ENCODE measurements at regions not wholly inside any gene's neighbourhood (a gene's known extent, or its start where the extent isn't known, plus 50 kb on each side); places are given as distances from the start of the nearest gene placed in this dataset.

- ATAC-seq (ENCODE audit: insufficient number of reproducible peaks, low FRiP score, low read depth): no peak
- no peaks in the 10 kb centered on the region for H3K36me3 ChIP-seq
Measured at GRCh38 chr5:44614845-44615244, 193.9 kb upstream of the MRPS30 start.

GRCh38 chr5:44613936-44614335 lies 194.8 kb upstream of the MRPS30 start:
- no peak for ATAC-seq (ENCODE audit: insufficient number of reproducible peaks, low FRiP score, low read depth)

More at GRCh38 chr5:44614845-44615244, 193.9 kb upstream of the MRPS30 start:
- TF ChIP-seq CTCF (IDR thresholded peaks at IDR 0.05): no peak
- Histone ChIP-seq H3K4me1 (ENCODE audit: control insufficient read depth in 1 of 2, low read depth in 2 of 2) (no peaks in the 10 kb centered on the region), H3K9me3 (no peaks in the 10 kb centered on the region), H3K4me3 (no peak overlapping the region), H3K27ac (no peak overlapping the region), H3K27me3 (replicated peaks; ENCODE audit: insufficient read depth) (no peaks in the 10 kb centered on the region)
- DNase-seq (ENCODE audit: low spot score): no peak

GRCh38 chr5:44605926-44606325 lies 202.8 kb upstream of the MRPS30 start:
- Histone ChIP-seq H3K4me3 (no peak overlapping the region), H3K9me3 (no peaks in the 10 kb centered on the region), H3K36me3 (no peaks in the 10 kb centered on the region), H3K27me3 (replicated peaks; ENCODE audit: insufficient read depth) (no peaks in the 10 kb centered on the region), H3K27ac (no peak overlapping the region), H3K4me1 (ENCODE audit: control insufficient read depth in 1 of 2, low read depth in 2 of 2) (no peaks in the 10 kb centered on the region)
- DNase-seq (ENCODE audit: low spot score) (no peak), ATAC-seq (ENCODE audit: insufficient number of reproducible peaks, low FRiP score, low read depth) (no peak)
- no peak for TF ChIP-seq CTCF (IDR thresholded peaks at IDR 0.05)

More at GRCh38 chr5:44613936-44614335, 194.8 kb upstream of the MRPS30 start:
- Histone ChIP-seq H3K27ac (no peak overlapping the region), H3K27me3 (replicated peaks; ENCODE audit: insufficient read depth) (no peaks in the 10 kb centered on the region), H3K4me3 (no peak overlapping the region), H3K36me3 (no peaks in the 10 kb centered on the region), H3K9me3 (no peaks in the 10 kb centered on the region), H3K4me1 (ENCODE audit: control insufficient read depth in 1 of 2, low read depth in 2 of 2) (no peaks in the 10 kb centered on the region)
- DNase-seq (ENCODE audit: low spot score): no peak
- no peak for TF ChIP-seq CTCF (IDR thresholded peaks at IDR 0.05)

GRCh38 chr5:44603496-44604272 lies 205.1 kb upstream of the MRPS30 start:
- ATAC-seq (ENCODE audit: insufficient number of reproducible peaks, low FRiP score, low read depth) (no peak), DNase-seq (ENCODE audit: low spot score) (no peak)
- Histone ChIP-seq H3K4me1 (ENCODE audit: control insufficient read depth in 1 of 2, low read depth in 2 of 2) (no peaks in the 10 kb centered on the region), H3K4me3 (no peak overlapping the region), H3K9me3 (no peaks in the 10 kb centered on the region), H3K36me3 (no peaks in the 10 kb centered on the region), H3K27ac (no peak overlapping the region), H3K27me3 (replicated peaks; ENCODE audit: insufficient read depth) (no peaks in the 10 kb centered on the region)
- TF ChIP-seq CTCF (IDR thresholded peaks at IDR 0.05): no peak

GRCh38 chr5:44574678-44575077 lies 185.5 kb upstream of the FGF10 start:
- TF ChIP-seq CTCF (IDR thresholded peaks at IDR 0.05): no peak
- H3K4me3 ChIP-seq: no peak overlapping the region
- no peaks in the 10 kb centered on the region for H3K4me1 ChIP-seq (ENCODE audit: control insufficient read depth in 1 of 2, low read depth in 2 of 2)
- no peak for ATAC-seq (ENCODE audit: insufficient number of reproducible peaks, low FRiP score, low read depth)
- no peak overlapping the region for H3K27ac ChIP-seq
- H3K9me3 ChIP-seq: no peaks in the 10 kb centered on the region
- H3K27me3 ChIP-seq (replicated peaks; ENCODE audit: insufficient read depth): no peaks in the 10 kb centered on the region
- no peak for DNase-seq (ENCODE audit: low spot score)
- H3K36me3 ChIP-seq: no peaks in the 10 kb centered on the region

Data from thoracic aorta (tissue), 2 donors.